Mesenchymal stem cell (in vitro differentiated cells and primary cell): ENCODE measurements at regions not wholly inside any gene's neighbourhood (a gene's known extent, or its start where the extent isn't known, plus 50 kb on each side); places are given as distances from the start of the nearest gene placed in this dataset.

Experiments
- DNase-seq: peaks from one replicate; pipeline ENCODE4 v3.0.0-alpha.2; 2013
- H2AFZ ChIP-seq: one replicate; pipeline ENCODE4 v1.6.1; 2013; ENCODE audit warnings: low read depth, mild to moderate bottlenecking, control low read depth, inconsistent platforms, low read length, moderate library complexity
- H2AK5ac ChIP-seq: 2 replicates; pipeline ENCODE4 v1.6.1; 2013; ENCODE audit warnings: low read length, moderate library complexity, mild to moderate bottlenecking, inconsistent platforms; ENCODE audit not compliant: severe bottlenecking
- H2BK120ac ChIP-seq: one replicate; pipeline ENCODE4 v1.6.1; 2013; ENCODE audit warnings: low read depth, mild to moderate bottlenecking, inconsistent platforms, low read length, moderate library complexity
- H2BK12ac ChIP-seq, 2 experiments: one replicate each; pipeline ENCODE4 v1.6.1; 2013; ENCODE audit warnings: inconsistent platforms in 2 of 2, low read length in 2 of 2, mild to moderate bottlenecking in 2 of 2, moderate library complexity in 2 of 2, control low read depth in 1 of 2
- H2BK15ac ChIP-seq: one replicate; pipeline ENCODE4 v1.6.1; 2013; ENCODE audit warnings: mild to moderate bottlenecking, low read depth, inconsistent platforms; ENCODE audit not compliant: poor library complexity, severe bottlenecking
- H2BK5ac ChIP-seq: 2 replicates; pipeline ENCODE4 v1.6.1; 2013; ENCODE audit warnings: low read depth, mild to moderate bottlenecking, low read length, control low read depth, inconsistent platforms; ENCODE audit not compliant: poor library complexity, severe bottlenecking
- H3K14ac ChIP-seq, 2 experiments: one replicate each; pipeline ENCODE4 v1.6.1; 2013; ENCODE audit warnings: inconsistent platforms in 2 of 2, low read length in 2 of 2, control low read depth in 1 of 2, mild to moderate bottlenecking in 1 of 2, moderate library complexity in 1 of 2
- H3K18ac ChIP-seq, 2 experiments: one replicate each; pipeline ENCODE4 v1.6.1; 2013; ENCODE audit warnings: inconsistent platforms in 2 of 2, low read length in 2 of 2, control low read depth in 1 of 2, low read depth in 1 of 2, mild to moderate bottlenecking in 1 of 2
- H3K23ac ChIP-seq, 2 experiments: one replicate each; pipeline ENCODE4 v1.6.1; 2013; ENCODE audit warnings: inconsistent platforms in 2 of 2, low read length in 2 of 2, mild to moderate bottlenecking in 2 of 2, moderate library complexity in 2 of 2, control low read depth in 1 of 2
- H3K27ac ChIP-seq: 2 replicates; pipeline ENCODE4 v1.5.1; 2013; ENCODE audit warnings: mild to moderate bottlenecking, moderate library complexity, low read length, control low read depth, inconsistent platforms; ENCODE audit not compliant: poor library complexity, severe bottlenecking
- H3K27me3 ChIP-seq, 2 experiments: 2 replicates each; pipeline versions ENCODE4 v1.6.1 to v1.7.0; 2013; ENCODE audit warnings: low read length in 2 of 2, mild to moderate bottlenecking in 2 of 2, moderate library complexity in 2 of 2, control low read depth in 1 of 2, inconsistent platforms in 1 of 2; ENCODE audit not compliant: control insufficient read depth in 1 of 2, insufficient read depth in 1 of 2
- H3K36me3 ChIP-seq, 2 experiments: 2 replicates each; pipeline versions ENCODE4 v1.6.1 to v1.7.0; 2013; ENCODE audit warnings: low read length in 2 of 2, control low read depth in 1 of 2, inconsistent platforms in 1 of 2, low read depth in 1 of 2, mild to moderate bottlenecking in 1 of 2; ENCODE audit not compliant: insufficient read depth in 2 of 2, control insufficient read depth in 1 of 2
- H3K4ac ChIP-seq, 2 experiments: one replicate each; pipeline ENCODE4 v1.6.1; 2013; ENCODE audit warnings: inconsistent platforms in 2 of 2, low read length in 2 of 2, mild to moderate bottlenecking in 2 of 2, moderate library complexity in 2 of 2, control low read depth in 1 of 2, low read depth in 1 of 2
- H3K4me1 ChIP-seq: 2 replicates; pipeline ENCODE4 v1.6.1; 2013; ENCODE audit warnings: low read depth, low read length, control low read depth; ENCODE audit not compliant: control insufficient read depth, insufficient read depth
- H3K4me2 ChIP-seq: 2 replicates; pipeline ENCODE4 v1.6.1; 2013; ENCODE audit warnings: low read length, mild to moderate bottlenecking, inconsistent platforms; ENCODE audit not compliant: poor library complexity, severe bottlenecking
- H3K4me3 ChIP-seq, 2 experiments: 2 replicates each; pipeline versions ENCODE4 v1.5.1 to v1.7.0; 2013; ENCODE audit warnings: low read length in 2 of 2, mild to moderate bottlenecking in 2 of 2, control low read depth in 1 of 2, low read depth in 1 of 2; ENCODE audit not compliant: insufficient read depth in 1 of 2
- H3K79me1 ChIP-seq: replicated peaks from 2 replicates; pipeline ENCODE4 v1.6.1; 2013; ENCODE audit warnings: mild to moderate bottlenecking, control low read depth, low read length, inconsistent platforms; ENCODE audit not compliant: poor library complexity, severe bottlenecking
- H3K9ac ChIP-seq: 2 replicates; pipeline ENCODE4 v1.7.0; 2013; ENCODE audit warnings: mild to moderate bottlenecking, low read length, moderate library complexity
- H3K9me3 ChIP-seq: 2 replicates; pipeline ENCODE4 v1.7.0; 2013; ENCODE audit warnings: mild to moderate bottlenecking, low read length; ENCODE audit not compliant: control insufficient read depth
- H4K8ac ChIP-seq: one replicate; pipeline ENCODE4 v1.6.1; 2013; ENCODE audit warnings: inconsistent platforms, mild to moderate bottlenecking, low read length, moderate library complexity
- H4K91ac ChIP-seq: one replicate; pipeline ENCODE4 v1.6.1; 2013; ENCODE audit warnings: mild to moderate bottlenecking, low read length, inconsistent platforms
- WGBS: methylation state at CpG from one replicate; pipeline ENCODE4 v1.1.7; 2013; ENCODE audit warnings: mixed read lengths; 5-methylcytosine and 5-hydroxymethylcytosine counted together

- Histone ChIP-seq H3K14ac (no peak overlapping the region), H4K8ac (no peak overlapping the region), H3K27ac (no peak overlapping the region), H3K4me1 (no peaks in the 10 kb centered on the region), H4K91ac (no peak overlapping the region), H3K18ac (no peak overlapping the region), H2AFZ (no peak overlapping the region), H3K27me3 (no peaks in the 10 kb centered on the region), H2BK120ac (no peak overlapping the region), H2BK5ac (no peak overlapping the region), H2AK5ac (no peak overlapping the region), H3K4me3 (no peak overlapping the region), H3K9ac (no peak overlapping the region), H3K79me1 (no peaks in the 10 kb centered on the region), H3K4ac (no peak overlapping the region), H3K23ac (no peak overlapping the region), H3K9me3 (no peaks in the 10 kb centered on the region), H2BK12ac (no peak overlapping the region), H2BK15ac (no peak overlapping the region), H3K4me2 (no peak overlapping the region), H3K36me3 (no peaks in the 10 kb centered on the region)
- DNase-seq = no peak
- no CpG with 5 or more reads among the region's 1 CpG for WGBS
Measured at GRCh38 chr3:104555728-104556127, 811.0 kb upstream of the ALCAM start.

- 89% methylated on average over 3 of the region's 4 CpGs for WGBS
- Histone ChIP-seq H2BK5ac (no peak overlapping the region), H2BK120ac (no peak overlapping the region), H2BK15ac (no peak overlapping the region), H2AK5ac (no peak overlapping the region), H3K23ac (no peak overlapping the region), H4K8ac (no peak overlapping the region), H3K4me1 (no peaks in the 10 kb centered on the region), H3K27me3 (no peaks in the 10 kb centered on the region), H3K79me1 (no peaks in the 10 kb centered on the region), H3K9ac (no peak overlapping the region), H3K36me3 (no peaks in the 10 kb centered on the region), H3K14ac (no peak overlapping the region), H2AFZ (no peak overlapping the region), H3K4me2 (no peak overlapping the region), H3K4me3 (no peak overlapping the region), H3K9me3 (no peaks in the 10 kb centered on the region), H3K4ac (no peak overlapping the region), H2BK12ac (no peak overlapping the region), H4K91ac (no peak overlapping the region), H3K18ac (no peak overlapping the region), H3K27ac (no peak overlapping the region)
- DNase-seq = peak; percentile 5
Measured at GRCh38 chr3:104556372-104557078, 810.2 kb upstream of the ALCAM start.

GRCh38 chr3:104561324-104561723 is 805.4 kb upstream of the ALCAM start:
- Histone ChIP-seq H4K91ac (no peak overlapping the region), H3K4me1 (no peaks in the 10 kb centered on the region), H3K27ac (no peak overlapping the region), H3K36me3 (no peaks in the 10 kb centered on the region), H3K14ac (no peak overlapping the region), H4K8ac (no peak overlapping the region), H2BK5ac (no peak overlapping the region), H3K79me1 (no peaks in the 10 kb centered on the region), H3K4me3 (no peak overlapping the region), H3K4me2 (no peak overlapping the region), H3K9ac (no peak overlapping the region), H2BK12ac (no peak overlapping the region), H2AK5ac (no peak overlapping the region), H3K9me3 (no peaks in the 10 kb centered on the region), H3K18ac (no peak overlapping the region), H3K23ac (no peak overlapping the region), H2AFZ (no peak overlapping the region), H3K4ac (no peak overlapping the region), H2BK15ac (no peak overlapping the region), H2BK120ac (no peak overlapping the region), H3K27me3 (no peaks in the 10 kb centered on the region)
- WGBS = no CpG with 5 or more reads among the region's 1 CpG
- no peak for DNase-seq

GRCh38 chr3:104564045-104564643 is 802.6 kb upstream of the ALCAM start:
- no peaks in the 10 kb centered on the region for H3K27me3 ChIP-seq
- H3K4me1 ChIP-seq = no peaks in the 10 kb centered on the region
- no peak overlapping the region for H3K14ac ChIP-seq
- no peak overlapping the region for H3K23ac ChIP-seq
- 94% methylated on average over 3 of the region's 6 CpGs for WGBS
- no peaks in the 10 kb centered on the region for H3K36me3 ChIP-seq
- no peak overlapping the region for H3K4ac ChIP-seq
- no peak overlapping the region for H2AFZ ChIP-seq
- H3K9ac ChIP-seq = no peak overlapping the region
- no peak overlapping the region for H2AK5ac ChIP-seq
- H4K8ac ChIP-seq = no peak overlapping the region
- no peak overlapping the region for H3K4me3 ChIP-seq
- no peak overlapping the region for H3K4me2 ChIP-seq
- no peak overlapping the region for H2BK120ac ChIP-seq
- no peak overlapping the region for H3K18ac ChIP-seq
- peak; percentile 34 for DNase-seq
- H2BK15ac ChIP-seq = no peak overlapping the region
- no peak overlapping the region for H2BK5ac ChIP-seq
- no peak overlapping the region for H4K91ac ChIP-seq
- no peak overlapping the region for H2BK12ac ChIP-seq
- H3K79me1 ChIP-seq = no peaks in the 10 kb centered on the region
- H3K27ac ChIP-seq = no peak overlapping the region
- H3K9me3 ChIP-seq = no peaks in the 10 kb centered on the region
